ENCODE measurements at regions not wholly inside any gene's neighbourhood (a gene's known extent, or its start where the extent isn't known, plus 50 kb on each side); places are given as distances from the start of the nearest gene placed in this dataset.

- TF ChIP-seq, protein P1, sequence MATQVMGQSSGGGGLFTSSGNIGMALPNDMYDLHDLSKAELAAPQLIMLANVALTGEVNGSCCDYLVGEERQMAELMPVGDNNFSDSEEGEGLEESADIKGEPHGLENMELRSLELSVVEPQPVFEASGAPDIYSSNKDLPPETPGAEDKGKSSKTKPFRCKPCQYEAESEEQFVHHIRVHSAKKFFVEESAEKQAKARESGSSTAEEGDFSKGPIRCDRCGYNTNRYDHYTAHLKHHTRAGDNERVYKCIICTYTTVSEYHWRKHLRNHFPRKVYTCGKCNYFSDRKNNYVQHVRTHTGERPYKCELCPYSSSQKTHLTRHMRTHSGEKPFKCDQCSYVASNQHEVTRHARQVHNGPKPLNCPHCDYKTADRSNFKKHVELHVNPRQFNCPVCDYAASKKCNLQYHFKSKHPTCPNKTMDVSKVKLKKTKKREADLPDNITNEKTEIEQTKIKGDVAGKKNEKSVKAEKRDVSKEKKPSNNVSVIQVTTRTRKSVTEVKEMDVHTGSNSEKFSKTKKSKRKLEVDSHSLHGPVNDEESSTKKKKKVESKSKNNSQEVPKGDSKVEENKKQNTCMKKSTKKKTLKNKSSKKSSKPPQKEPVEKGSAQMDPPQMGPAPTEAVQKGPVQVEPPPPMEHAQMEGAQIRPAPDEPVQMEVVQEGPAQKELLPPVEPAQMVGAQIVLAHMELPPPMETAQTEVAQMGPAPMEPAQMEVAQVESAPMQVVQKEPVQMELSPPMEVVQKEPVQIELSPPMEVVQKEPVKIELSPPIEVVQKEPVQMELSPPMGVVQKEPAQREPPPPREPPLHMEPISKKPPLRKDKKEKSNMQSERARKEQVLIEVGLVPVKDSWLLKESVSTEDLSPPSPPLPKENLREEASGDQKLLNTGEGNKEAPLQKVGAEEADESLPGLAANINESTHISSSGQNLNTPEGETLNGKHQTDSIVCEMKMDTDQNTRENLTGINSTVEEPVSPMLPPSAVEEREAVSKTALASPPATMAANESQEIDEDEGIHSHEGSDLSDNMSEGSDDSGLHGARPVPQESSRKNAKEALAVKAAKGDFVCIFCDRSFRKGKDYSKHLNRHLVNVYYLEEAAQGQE (IDR thresholded peaks at IDR 0.05; ENCODE audit: insufficient read depth in 1 of 2, low read depth in 2 of 2, low read length in 1 of 2) = no peak
- TF ChIP-seq POLR2AphosphoS5 (IDR thresholded peaks at IDR 0.05; ENCODE audit: low read depth, low read length) = no peak
- TF ChIP-seq, protein P2, sequence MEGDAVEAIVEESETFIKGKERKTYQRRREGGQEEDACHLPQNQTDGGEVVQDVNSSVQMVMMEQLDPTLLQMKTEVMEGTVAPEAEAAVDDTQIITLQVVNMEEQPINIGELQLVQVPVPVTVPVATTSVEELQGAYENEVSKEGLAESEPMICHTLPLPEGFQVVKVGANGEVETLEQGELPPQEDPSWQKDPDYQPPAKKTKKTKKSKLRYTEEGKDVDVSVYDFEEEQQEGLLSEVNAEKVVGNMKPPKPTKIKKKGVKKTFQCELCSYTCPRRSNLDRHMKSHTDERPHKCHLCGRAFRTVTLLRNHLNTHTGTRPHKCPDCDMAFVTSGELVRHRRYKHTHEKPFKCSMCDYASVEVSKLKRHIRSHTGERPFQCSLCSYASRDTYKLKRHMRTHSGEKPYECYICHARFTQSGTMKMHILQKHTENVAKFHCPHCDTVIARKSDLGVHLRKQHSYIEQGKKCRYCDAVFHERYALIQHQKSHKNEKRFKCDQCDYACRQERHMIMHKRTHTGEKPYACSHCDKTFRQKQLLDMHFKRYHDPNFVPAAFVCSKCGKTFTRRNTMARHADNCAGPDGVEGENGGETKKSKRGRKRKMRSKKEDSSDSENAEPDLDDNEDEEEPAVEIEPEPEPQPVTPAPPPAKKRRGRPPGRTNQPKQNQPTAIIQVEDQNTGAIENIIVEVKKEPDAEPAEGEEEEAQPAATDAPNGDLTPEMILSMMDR (IDR thresholded peaks at IDR 0.05) = no peak
Observed at GRCh38 chr18:22044474-22045220, 124.7 kb upstream of the GATA6 start.

All from Panc1 (cell line).